RWPE1 (cell line): ENCODE measurements at regions not wholly inside any gene's neighbourhood (a gene's known extent, or its start where the extent isn't known, plus 50 kb on each side); places are given as distances from the start of the nearest gene placed in this dataset.
"Not testable (repeated sequence)": the region's sequence is repeated elsewhere in the genome, so short reads cannot be mapped to it uniquely, and the experiment has no call there.

Experiments
- CTCF ChIA-PET: fragments of 350-600 bp; sonication (Branson Sonifier 250); formaldehyde crosslinking; extraction: SDS; loops from one replicate; lab custom pipeline; 2021; lab: Yijun Ruan, JAX
- POLR2A ChIA-PET: fragments of 400-600 bp; formaldehyde crosslinking; extraction: SDS; loops from one replicate; lab custom pipeline; 2020; ENCODE audit warnings: antibody characterized with exemption; ENCODE audit not compliant: low non-redundant PET; lab: Yijun Ruan, JAX
- DNase-seq: peaks from one replicate; pipeline ENCODE4 v3.0.0; 2012; ENCODE audit warnings: low spot score
- H3K27ac ChIP-seq: fragments of 450-650 bp; 2 replicates; pipeline ENCODE4 v1.5.1; 2017
- CTCF ChIP-seq: fragments of 450-650 bp; conservative IDR thresholded peaks from 2 replicates; pipeline ENCODE4 v1.5.1; 2017; ENCODE audit warnings: low read depth, mild to moderate bottlenecking

- ChIA-PET POLR2A (no interaction called here), CTCF (no interaction called here)
- DNase-seq, result no peak
- TF ChIP-seq CTCF, result no peak
- H3K27ac ChIP-seq, result no peak overlapping the region
Measured at GRCh38 chr3:153422314-153422713, 260.3 kb downstream of the RAP2B start.

- DNase-seq, H3K27ac ChIP-seq, POLR2A ChIA-PET: not testable (repeated sequence)
- CTCF ChIA-PET, result interaction anchor here (0.7 kb wide), 1 partner anchor 264 kb away, joined by 3 read pairs; no protein-coding TSS in a partner anchor
Measured at GRCh38 chr3:153423820-153424219, 261.8 kb downstream of the RAP2B start.

- ChIA-PET POLR2A (no interaction called here), CTCF (interaction anchor here (0.7 kb wide), 1 partner anchor 22 kb away, joined by 3 read pairs; no protein-coding TSS in a partner anchor)
- H3K27ac ChIP-seq, result no peak overlapping the region
- TF ChIP-seq CTCF, result no peak
- no peak for DNase-seq
Measured at GRCh38 chr3:153426344-153426743, 264.3 kb downstream of the RAP2B start.

- ChIA-PET CTCF (interaction anchor here (0.7 kb wide), 1 partner anchor 21 kb away, joined by 3 read pairs; no protein-coding TSS in a partner anchor), POLR2A (no interaction called here)
- TF ChIP-seq CTCF, result no peak
- DNase-seq, result no peak
- H3K27ac ChIP-seq, result no peak overlapping the region
Measured at GRCh38 chr3:153426803-153427202, 264.8 kb downstream of the RAP2B start.

GRCh38 chr3:153429821-153430220 is 267.8 kb downstream of the RAP2B start:
- no peak for TF ChIP-seq CTCF
- DNase-seq, result no peak
- ChIA-PET POLR2A (no interaction called here), CTCF (interaction anchor here (0.5 to 0.7 kb wide), 2 partner anchors 19 to 433 kb away, joined by 3 read pairs; no protein-coding TSS in a partner anchor)
- no peak overlapping the region for H3K27ac ChIP-seq

- POLR2A ChIA-PET, result no interaction called here
- no peak for TF ChIP-seq CTCF
- CTCF ChIA-PET, result no interaction called here
- no peak for DNase-seq
- H3K27ac ChIP-seq, result no peak overlapping the region
Measured at GRCh38 chr3:153431076-153431475, 269.1 kb downstream of the RAP2B start.

- ChIA-PET POLR2A (no interaction called here), CTCF (interaction anchor here (0.8 to 1.0 kb wide), 2 partner anchors 22 to 157 kb away, joined by 3 read pairs; no protein-coding TSS in a partner anchor)
- H3K27ac ChIP-seq, result no peak overlapping the region
- DNase-seq, result no peak
- TF ChIP-seq CTCF, result no peak
Measured at GRCh38 chr3:153437666-153438065, 275.6 kb downstream of the RAP2B start.
